GM21381 (cell line): ENCODE measurements at regions not wholly inside any gene's neighbourhood (a gene's known extent, or its start where the extent isn't known, plus 50 kb on each side); places are given as distances from the start of the nearest gene placed in this dataset.

Experiments
- ATAC-seq: cut with Tn5 transposase; IDR thresholded peaks from one replicate; pipeline ENCODE4 v1.9.1; 2021; ENCODE audit warnings: mild to moderate bottlenecking, moderate library complexity; ENCODE audit not compliant: unreplicated experiment

GRCh38 chr5:74013222-74013621 lies 387.2 kb downstream of the ARHGEF28 start:
- no peak for ATAC-seq

DNA sequence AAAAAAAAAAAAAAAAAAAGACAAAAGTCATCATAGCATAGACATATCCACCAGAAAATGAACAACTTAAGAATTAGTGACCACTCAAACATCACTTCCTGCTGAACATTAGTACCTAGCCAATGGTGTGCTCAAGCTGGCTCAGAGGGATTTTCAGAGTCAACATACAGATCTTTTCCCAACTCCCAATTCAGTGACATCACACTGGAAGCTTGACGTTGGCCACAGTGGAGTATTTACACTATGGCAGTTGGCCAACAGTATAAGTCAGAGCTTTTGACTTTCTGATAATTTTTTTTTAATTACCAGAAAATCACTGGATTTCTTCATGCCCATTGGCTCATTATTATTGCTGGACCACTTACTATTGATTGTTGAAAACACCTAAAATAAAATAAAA lies 383.5 kb downstream of the ARHGEF28 start:
- ATAC-seq, result no peak

GRCh38 chr5:74007193-74007592 lies 381.2 kb downstream of the ARHGEF28 start:
- ATAC-seq, result no peak

- no peak for ATAC-seq
Measured at GRCh38 chr5:73999297-73999696, 373.3 kb downstream of the ARHGEF28 start.

DNA sequence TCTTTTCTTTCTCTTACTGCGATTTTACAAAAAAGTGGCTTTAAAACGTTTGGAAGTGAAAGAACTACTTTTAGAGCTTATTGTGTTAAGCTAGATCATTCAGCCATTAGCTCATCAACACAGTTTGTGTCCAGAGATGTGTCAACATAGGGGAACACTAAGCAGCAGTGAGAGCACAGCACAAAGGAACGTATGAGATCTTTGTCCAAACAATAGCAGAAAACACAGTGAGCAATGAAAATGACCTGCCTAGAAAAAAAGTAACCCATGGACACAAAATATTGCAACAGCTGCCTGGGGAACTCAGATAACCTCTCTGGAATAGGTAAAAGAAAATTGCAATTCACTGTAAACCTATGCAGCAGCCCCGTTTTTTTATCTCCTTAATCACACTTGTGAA lies 372.5 kb downstream of the ARHGEF28 start:
- no peak for ATAC-seq

GRCh38 chr5:73997960-73998359 lies 372.0 kb downstream of the ARHGEF28 start:
- ATAC-seq, result no peak

GRCh38 chr5:73996151-73996755 lies 370.3 kb downstream of the ARHGEF28 start:
- ATAC-seq, result no peak

- ATAC-seq, result no peak
Measured at GRCh38 chr5:73994963-73995362, 369.0 kb downstream of the ARHGEF28 start.
